Transverse colon (tissue), 3 donors: ENCODE measurements at regions not wholly inside any gene's neighbourhood (a gene's known extent, or its start where the extent isn't known, plus 50 kb on each side); places are given as distances from the start of the nearest gene placed in this dataset.

Experiments
- POLR2A ChIP-seq: fragments of 450-650 bp; IDR thresholded peaks from one replicate; pipeline ENCODE4 v1.6.1; 2016; ENCODE audit warnings: antibody characterized with exemption, mild to moderate bottlenecking, moderate library complexity
- TF ChIP-seq, protein P1 (sequence below), 5 experiments: fragments of 200-600 bp in 3 of 5; fragments of 450-650 bp in 2 of 5; sonication (generic) in 3 of 5; IDR thresholded peaks; 1 replicate in 2 of 5; 2 replicates in 3 of 5; pipeline ENCODE4 v1.5.1; 2016 to 2017; ENCODE audit warnings: antibody characterized with exemption in 5 of 5, inconsistent platforms in 3 of 5, mild to moderate bottlenecking in 2 of 5, moderate library complexity in 1 of 5

DNA sequence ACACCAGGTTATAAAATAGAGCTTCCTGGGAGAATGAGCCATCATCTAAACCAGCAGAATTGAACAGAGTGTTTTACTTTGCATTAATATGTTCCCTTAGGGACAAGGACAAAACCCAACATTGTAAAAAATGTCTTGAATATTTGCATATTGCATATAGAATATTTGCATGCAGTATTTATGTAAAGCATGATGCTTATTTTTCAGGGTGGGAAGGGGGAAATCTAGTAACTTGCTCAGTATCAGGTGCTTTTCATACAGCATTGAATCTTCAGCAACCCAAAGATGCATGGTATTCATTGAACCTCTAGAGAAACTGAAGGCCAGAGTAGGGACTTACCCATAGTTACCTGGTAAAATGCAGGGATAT is 409.2 kb upstream of the ZMIZ1 start:
- TF ChIP-seq, protein P1, sequence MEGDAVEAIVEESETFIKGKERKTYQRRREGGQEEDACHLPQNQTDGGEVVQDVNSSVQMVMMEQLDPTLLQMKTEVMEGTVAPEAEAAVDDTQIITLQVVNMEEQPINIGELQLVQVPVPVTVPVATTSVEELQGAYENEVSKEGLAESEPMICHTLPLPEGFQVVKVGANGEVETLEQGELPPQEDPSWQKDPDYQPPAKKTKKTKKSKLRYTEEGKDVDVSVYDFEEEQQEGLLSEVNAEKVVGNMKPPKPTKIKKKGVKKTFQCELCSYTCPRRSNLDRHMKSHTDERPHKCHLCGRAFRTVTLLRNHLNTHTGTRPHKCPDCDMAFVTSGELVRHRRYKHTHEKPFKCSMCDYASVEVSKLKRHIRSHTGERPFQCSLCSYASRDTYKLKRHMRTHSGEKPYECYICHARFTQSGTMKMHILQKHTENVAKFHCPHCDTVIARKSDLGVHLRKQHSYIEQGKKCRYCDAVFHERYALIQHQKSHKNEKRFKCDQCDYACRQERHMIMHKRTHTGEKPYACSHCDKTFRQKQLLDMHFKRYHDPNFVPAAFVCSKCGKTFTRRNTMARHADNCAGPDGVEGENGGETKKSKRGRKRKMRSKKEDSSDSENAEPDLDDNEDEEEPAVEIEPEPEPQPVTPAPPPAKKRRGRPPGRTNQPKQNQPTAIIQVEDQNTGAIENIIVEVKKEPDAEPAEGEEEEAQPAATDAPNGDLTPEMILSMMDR (IDR thresholded peaks at IDR 0.05): no peak
- no peak for TF ChIP-seq POLR2A
